ENCODE measurements at regions not wholly inside any gene's neighbourhood (a gene's known extent, or its start where the extent isn't known, plus 50 kb on each side); places are given as distances from the start of the nearest gene placed in this dataset.

DNA sequence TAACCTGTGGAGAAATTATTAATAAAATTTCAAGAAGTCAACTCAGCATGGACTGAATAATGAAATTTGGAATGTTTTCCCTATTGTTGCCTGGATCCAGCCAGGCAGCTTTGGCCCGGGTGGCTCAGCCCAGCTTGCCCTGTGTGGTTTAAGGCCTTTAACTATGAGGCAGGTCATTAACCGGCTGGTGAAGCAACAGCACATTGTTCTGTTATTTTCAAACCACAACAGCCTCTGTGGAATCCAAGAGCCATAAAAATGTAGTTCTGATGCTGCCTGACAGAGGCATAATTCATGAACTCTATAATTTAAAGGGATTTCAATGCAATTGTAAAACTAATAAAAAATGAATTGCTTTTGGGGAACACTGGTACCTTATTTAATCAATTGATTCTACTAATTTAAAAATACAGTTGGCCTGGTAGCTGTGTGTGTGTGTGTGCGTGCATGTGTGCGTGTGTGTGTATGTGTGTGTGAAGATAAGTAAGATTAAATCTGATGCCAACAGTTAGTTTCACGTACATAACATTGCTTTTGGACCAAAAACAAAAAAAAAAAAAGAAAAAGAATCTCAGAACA, 117.7 kb downstream of the RPS12 start:
- TF ChIP-seq POLR2AphosphoS5 (IDR thresholded peaks at IDR 0.05) (peak; percentile 29), POLR2A (IDR thresholded peaks at IDR 0.05) (no peak)

All from prostate gland (tissue), 1 donor.